GM10266 (cell line): ENCODE measurements at regions not wholly inside any gene's neighbourhood (a gene's known extent, or its start where the extent isn't known, plus 50 kb on each side); places are given as distances from the start of the nearest gene placed in this dataset.

ENCODE experiments used
- DNase-seq: peaks from one replicate; pipeline ENCODE4 v3.0.0; 2012; ENCODE audit errors: extremely low spot score
- CTCF ChIP-seq: IDR thresholded peaks from 2 replicates; pipeline ENCODE4 v1.5.1; 2012; ENCODE audit warnings: mild to moderate bottlenecking, low read depth; ENCODE audit not compliant: control insufficient read depth, insufficient read depth; ENCODE audit errors: missing control alignments

GRCh38 chr3:180808823-180809575 is 103.5 kb upstream of the FXR1 start:
- no peak for TF ChIP-seq CTCF
- DNase-seq, result no peak

GRCh38 chr3:180820400-180820799 is 92.1 kb upstream of the FXR1 start:
- no peak for DNase-seq

GRCh38 chr3:180825964-180826363 is 86.5 kb upstream of the FXR1 start:
- no peak for TF ChIP-seq CTCF
- no peak for DNase-seq

More at GRCh38 chr3:180820400-180820799, 92.1 kb upstream of the FXR1 start:
- TF ChIP-seq CTCF, result no peak

GRCh38 chr3:180827171-180827570 is 85.3 kb upstream of the FXR1 start:
- no peak for TF ChIP-seq CTCF
- DNase-seq, result no peak

- DNase-seq, result no peak
- TF ChIP-seq CTCF, result no peak
These were observed 84.3 kb upstream of the FXR1 start for GRCh38 chr3:180828001-180828720.

GRCh38 chr3:180828723-180829408 is 83.6 kb upstream of the FXR1 start:
- DNase-seq, result no peak
- TF ChIP-seq CTCF, result no peak
